Spleen (tissue), 11 donors: ENCODE measurements at regions not wholly inside any gene's neighbourhood (a gene's known extent, or its start where the extent isn't known, plus 50 kb on each side); places are given as distances from the start of the nearest gene placed in this dataset.

ENCODE experiments used
- DNase-seq: peaks from one replicate; pipeline ENCODE4 v3.0.0-alpha.2; 2020
- H3K27ac ChIP-seq, 8 donors: fragments of 200-600 bp; sonication (generic) in 7 of 8; 1 replicate in 4 of 8; 2 replicates in 4 of 8; pipeline versions ENCODE4 v1.5.0 to v1.8.0; 2016 to 2021; ENCODE audit warnings: inconsistent platforms in 4 of 8, mild to moderate bottlenecking in 4 of 8, moderate library complexity in 1 of 8
- H3K27me3 ChIP-seq, 7 donors: fragments of 200-600 bp; sonication (generic) in 6 of 7; replicated peaks in 1 of 7; 1 replicate in 4 of 7; 2 replicates in 3 of 7; pipeline versions ENCODE4 v1.5.0 to v1.8.0; 2016 to 2021; ENCODE audit warnings: inconsistent platforms in 3 of 7, mild to moderate bottlenecking in 1 of 7
- H3K36me3 ChIP-seq, 6 donors: fragments of 200-600 bp; sonication (generic) in 5 of 6; 1 replicate in 4 of 6; 2 replicates in 2 of 6; pipeline versions ENCODE4 v1.5.0 to v1.8.0; 2016 to 2021; ENCODE audit warnings: inconsistent platforms in 2 of 6
- H3K4me1 ChIP-seq, 6 donors: fragments of 200-600 bp; sonication (generic) in 5 of 6; 1 replicate in 3 of 6; 2 replicates in 3 of 6; pipeline versions ENCODE4 v1.5.0 to v1.8.0; 2016 to 2021; ENCODE audit warnings: inconsistent platforms in 3 of 6
- H3K4me3 ChIP-seq, 8 donors: fragments of 200-600 bp; sonication (generic) in 7 of 8; 1 replicate in 4 of 8; 2 replicates in 4 of 8; pipeline versions ENCODE4 v1.5.0 to v1.8.0; 2016 to 2021; ENCODE audit warnings: inconsistent platforms in 4 of 8, mild to moderate bottlenecking in 4 of 8, moderate library complexity in 2 of 8
- H3K9me3 ChIP-seq, 8 donors: fragments of 200-600 bp; sonication (generic) in 7 of 8; 1 replicate in 4 of 8; 2 replicates in 4 of 8; pipeline versions ENCODE4 v1.5.0 to v1.8.0; 2016 to 2021; ENCODE audit warnings: inconsistent platforms in 4 of 8
- POLR2A ChIP-seq, 3 donors: fragments of 450-650 bp; IDR thresholded peaks; one replicate each; pipeline ENCODE4 v1.5.1; 2017; ENCODE audit warnings: antibody characterized with exemption in 3 of 3, mild to moderate bottlenecking in 1 of 3
- POLR2AphosphoS5 ChIP-seq, 3 donors: sonication (generic); formaldehyde crosslinking; IDR thresholded peaks; one replicate each; pipeline ENCODE4 v1.5.1; 2017; ENCODE audit warnings: antibody characterized with exemption in 3 of 3
- WGBS, 5 donors: extraction: QIAGEN DNeasy Blood & Tissue Kit in 3 of 5; methylation state at CpG; one replicate each; pipeline versions ENCODE4 v1.1.5 to v1.1.7; 2013 to 2018; 5-methylcytosine and 5-hydroxymethylcytosine counted together
- intact Hi-C: fragments of 100-400 bp; cut with DNase I; formaldehyde crosslinking; loops from one replicate; pipeline ENCODE4 v1.15.0; 2023; ENCODE audit warnings: low total_unique reads
- TF ChIP-seq, protein P1 (sequence below), 11 experiments: fragments of 200-600 bp in 7 of 11; fragments of 450-650 bp in 4 of 11; sonication (generic) in 4 of 11; IDR thresholded peaks in 8 of 11; conservative IDR thresholded peaks in 3 of 11; 1 replicate in 7 of 11; 2 replicates in 4 of 11; pipeline versions ENCODE4 v1.4.0 to v1.8.0; 2016 to 2021; ENCODE audit warnings: antibody characterized with exemption in 11 of 11, inconsistent platforms in 4 of 11, mild to moderate bottlenecking in 1 of 11
- donor health status: healthy with polysubstance abuse.
- donor health status: DM: no; HTN: no; CAD: no; lungs with moderate emphysema.
- donor health status: DM: no; HTN: no; CAD: no.
- donor health status: Bipolar disorder and iron deficiency.
- donor health status: healthy.
- donor health status: DM: no; HTN: no; CAD: no.
- donor health status: DM: yes; HTN: yes; CAD: no.

- intact Hi-C loops: no loop called here
- 47 to 68% (median 65%) methylated on average over 2 of the region's 2 CpGs for WGBS, 5 donors
- DNase-seq: no peak
- Histone ChIP-seq H3K4me3 (no peak overlapping the region), H3K4me1 (no peaks in the 10 kb centered on the region), H3K27me3 (no peaks in the 10 kb centered on the region), H3K36me3 (no peaks in the 10 kb centered on the region), H3K27ac (no peak overlapping the region), H3K9me3 (peaks cover 0 to 7% (median 0%) of the 10 kb centered on the region in 8 donors)
- TF ChIP-seq POLR2AphosphoS5 (IDR thresholded peaks at IDR 0.05) (no peak), POLR2A (IDR thresholded peaks at IDR 0.05) (no peak)
- TF ChIP-seq, protein P1, sequence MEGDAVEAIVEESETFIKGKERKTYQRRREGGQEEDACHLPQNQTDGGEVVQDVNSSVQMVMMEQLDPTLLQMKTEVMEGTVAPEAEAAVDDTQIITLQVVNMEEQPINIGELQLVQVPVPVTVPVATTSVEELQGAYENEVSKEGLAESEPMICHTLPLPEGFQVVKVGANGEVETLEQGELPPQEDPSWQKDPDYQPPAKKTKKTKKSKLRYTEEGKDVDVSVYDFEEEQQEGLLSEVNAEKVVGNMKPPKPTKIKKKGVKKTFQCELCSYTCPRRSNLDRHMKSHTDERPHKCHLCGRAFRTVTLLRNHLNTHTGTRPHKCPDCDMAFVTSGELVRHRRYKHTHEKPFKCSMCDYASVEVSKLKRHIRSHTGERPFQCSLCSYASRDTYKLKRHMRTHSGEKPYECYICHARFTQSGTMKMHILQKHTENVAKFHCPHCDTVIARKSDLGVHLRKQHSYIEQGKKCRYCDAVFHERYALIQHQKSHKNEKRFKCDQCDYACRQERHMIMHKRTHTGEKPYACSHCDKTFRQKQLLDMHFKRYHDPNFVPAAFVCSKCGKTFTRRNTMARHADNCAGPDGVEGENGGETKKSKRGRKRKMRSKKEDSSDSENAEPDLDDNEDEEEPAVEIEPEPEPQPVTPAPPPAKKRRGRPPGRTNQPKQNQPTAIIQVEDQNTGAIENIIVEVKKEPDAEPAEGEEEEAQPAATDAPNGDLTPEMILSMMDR (IDR thresholded peaks at IDR 0.05 in 8 of 11, conservative IDR thresholded peaks at IDR 0.05 in 3 of 11): no peak
Measured at GRCh38 chr6:102841060-102841459, 1447.6 kb downstream of the GRIK2 start.

GRCh38 chr6:102832021-102832420, 1438.5 kb downstream of the GRIK2 start:
- intact Hi-C loops: no loop called here
- Histone ChIP-seq H3K27me3 (no peaks in the 10 kb centered on the region), H3K4me3 (no peak overlapping the region), H3K36me3 (no peaks in the 10 kb centered on the region), H3K9me3 (peaks cover 0 to 16% (median 0%) of the 10 kb centered on the region in 8 donors), H3K27ac (no peak overlapping the region), H3K4me1 (no peaks in the 10 kb centered on the region)
- 82 to 95% (median 90%) methylated on average over 1 of the region's 1 CpG for WGBS, 5 donors
- no peak for DNase-seq
- TF ChIP-seq POLR2A (IDR thresholded peaks at IDR 0.05) (no peak), POLR2AphosphoS5 (IDR thresholded peaks at IDR 0.05) (no peak)
- TF ChIP-seq, protein P1 (IDR thresholded peaks at IDR 0.05 in 8 of 11, conservative IDR thresholded peaks at IDR 0.05 in 3 of 11): no peak

GRCh38 chr6:102820098-102820497, 1426.6 kb downstream of the GRIK2 start:
- DNase-seq: no peak
- Histone ChIP-seq H3K36me3 (no peaks in the 10 kb centered on the region), H3K4me1 (no peaks in the 10 kb centered on the region), H3K9me3 (no peaks in the 10 kb centered on the region), H3K27me3 (no peaks in the 10 kb centered on the region), H3K4me3 (no peak overlapping the region), H3K27ac (no peak overlapping the region)
- TF ChIP-seq POLR2A (IDR thresholded peaks at IDR 0.05): no peak
- TF ChIP-seq, protein P1 (IDR thresholded peaks at IDR 0.05 in 8 of 11, conservative IDR thresholded peaks at IDR 0.05 in 3 of 11): no peak
- no peak for TF ChIP-seq POLR2AphosphoS5 (IDR thresholded peaks at IDR 0.05)
- intact Hi-C loops: no loop called here
- 62 to 80% (median 74%) methylated on average over 2 of the region's 2 CpGs for WGBS, 5 donors

DNA sequence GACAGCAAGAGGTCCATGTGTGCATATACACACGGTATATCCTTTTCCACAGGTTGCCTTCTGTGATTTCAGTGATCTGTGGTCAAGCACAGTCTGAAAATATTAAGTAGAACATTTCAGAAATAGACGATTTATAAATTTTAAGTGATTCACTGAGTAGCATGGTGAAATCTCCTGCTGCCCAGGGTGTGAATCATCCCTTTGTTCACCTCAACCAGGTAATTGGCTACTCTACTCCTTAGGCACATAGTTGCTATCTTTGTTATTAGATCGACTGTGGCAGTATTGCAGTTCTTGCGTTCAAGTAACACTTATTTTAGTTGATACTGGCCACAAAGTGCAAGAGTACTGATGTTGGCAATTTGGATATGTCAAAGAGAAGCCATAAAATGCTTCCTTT, 1421.7 kb downstream of the GRIK2 start:
- Histone ChIP-seq H3K27ac (no peak overlapping the region), H3K27me3 (no peaks in the 10 kb centered on the region), H3K4me1 (no peaks in the 10 kb centered on the region), H3K9me3 (no peaks in the 10 kb centered on the region), H3K4me3 (no peak overlapping the region), H3K36me3 (no peaks in the 10 kb centered on the region)
- no peak for TF ChIP-seq POLR2AphosphoS5 (IDR thresholded peaks at IDR 0.05)
- no peak for TF ChIP-seq POLR2A (IDR thresholded peaks at IDR 0.05)
- TF ChIP-seq, protein P1 (IDR thresholded peaks at IDR 0.05 in 8 of 11, conservative IDR thresholded peaks at IDR 0.05 in 3 of 11): no peak
- intact Hi-C loops: no loop called here
- DNase-seq: no peak
- WGBS, 5 donors: 57 to 90% (median 82%) methylated on average over 4 of the region's 4 CpGs
